ENCODE measurements at regions not wholly inside any gene's neighbourhood (a gene's known extent, or its start where the extent isn't known, plus 50 kb on each side); places are given as distances from the start of the nearest gene placed in this dataset.

DNA sequence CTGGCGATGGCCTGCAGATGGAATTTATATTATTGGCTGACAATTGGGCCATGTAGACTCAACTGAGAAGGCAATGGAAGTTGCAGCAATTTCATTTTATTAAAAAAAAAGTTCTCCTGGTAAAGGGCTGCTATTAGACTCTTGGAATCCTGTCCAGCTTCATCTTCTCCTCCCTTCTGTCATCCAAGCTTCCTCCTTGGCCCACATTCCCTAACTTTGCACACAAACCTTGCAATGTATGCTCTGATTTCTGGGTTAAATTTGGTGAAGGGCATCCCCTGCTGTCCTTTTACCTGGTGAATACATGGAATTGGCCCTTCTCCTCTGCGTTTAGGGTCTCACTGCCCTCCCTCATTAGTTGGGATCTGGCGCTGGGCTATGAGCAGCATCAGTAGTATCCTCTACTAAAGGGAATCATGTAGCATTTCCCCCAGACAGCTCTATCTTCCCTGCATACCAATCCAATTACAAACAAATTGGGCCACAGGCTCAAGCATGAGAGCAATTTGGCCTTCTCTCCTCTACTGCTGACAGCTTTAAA is 336.9 kb downstream of the BMP4 start:
- TF ChIP-seq, protein P1, sequence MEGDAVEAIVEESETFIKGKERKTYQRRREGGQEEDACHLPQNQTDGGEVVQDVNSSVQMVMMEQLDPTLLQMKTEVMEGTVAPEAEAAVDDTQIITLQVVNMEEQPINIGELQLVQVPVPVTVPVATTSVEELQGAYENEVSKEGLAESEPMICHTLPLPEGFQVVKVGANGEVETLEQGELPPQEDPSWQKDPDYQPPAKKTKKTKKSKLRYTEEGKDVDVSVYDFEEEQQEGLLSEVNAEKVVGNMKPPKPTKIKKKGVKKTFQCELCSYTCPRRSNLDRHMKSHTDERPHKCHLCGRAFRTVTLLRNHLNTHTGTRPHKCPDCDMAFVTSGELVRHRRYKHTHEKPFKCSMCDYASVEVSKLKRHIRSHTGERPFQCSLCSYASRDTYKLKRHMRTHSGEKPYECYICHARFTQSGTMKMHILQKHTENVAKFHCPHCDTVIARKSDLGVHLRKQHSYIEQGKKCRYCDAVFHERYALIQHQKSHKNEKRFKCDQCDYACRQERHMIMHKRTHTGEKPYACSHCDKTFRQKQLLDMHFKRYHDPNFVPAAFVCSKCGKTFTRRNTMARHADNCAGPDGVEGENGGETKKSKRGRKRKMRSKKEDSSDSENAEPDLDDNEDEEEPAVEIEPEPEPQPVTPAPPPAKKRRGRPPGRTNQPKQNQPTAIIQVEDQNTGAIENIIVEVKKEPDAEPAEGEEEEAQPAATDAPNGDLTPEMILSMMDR (IDR thresholded peaks at IDR 0.05) = no peak
- TF ChIP-seq POLR2AphosphoS5 (IDR thresholded peaks at IDR 0.05) = no peak
